Ishikawa (cell line): ENCODE measurements at regions not wholly inside any gene's neighbourhood (a gene's known extent, or its start where the extent isn't known, plus 50 kb on each side); places are given as distances from the start of the nearest gene placed in this dataset.

Experiments
- CEBPB ChIP-seq: IDR thresholded peaks from 2 replicates; pipeline ENCODE4 v1.6.1; 2012
- EGR1 ChIP-seq: IDR thresholded peaks from 2 replicates; pipeline ENCODE4 v1.6.1; 2012
- EP300 ChIP-seq: IDR thresholded peaks from 2 replicates; pipeline ENCODE4 v1.6.1; 2012; ENCODE audit warnings: borderline replicate concordance
- FOXM1 ChIP-seq: IDR thresholded peaks from 2 replicates; pipeline ENCODE4 v1.6.1; 2012; ENCODE audit warnings: low read depth, borderline replicate concordance
- MAX ChIP-seq: IDR thresholded peaks from 2 replicates; pipeline ENCODE4 v1.6.1; 2012
- NFIC ChIP-seq: IDR thresholded peaks from 2 replicates; pipeline ENCODE4 v1.6.1; 2012
- REST ChIP-seq: IDR thresholded peaks from 2 replicates; pipeline ENCODE4 v1.6.1; 2012; ENCODE audit warnings: low read depth, mild to moderate bottlenecking
- TAF1 ChIP-seq: IDR thresholded peaks from 2 replicates; pipeline ENCODE4 v1.6.1; 2012; ENCODE audit warnings: low read depth, mild to moderate bottlenecking
- YY1 ChIP-seq: IDR thresholded peaks from 2 replicates; pipeline ENCODE4 v1.6.1; 2012; ENCODE audit warnings: low read depth
- TF ChIP-seq, protein P1 (sequence below): IDR thresholded peaks from 2 replicates; pipeline ENCODE4 v1.6.1; 2012

DNA sequence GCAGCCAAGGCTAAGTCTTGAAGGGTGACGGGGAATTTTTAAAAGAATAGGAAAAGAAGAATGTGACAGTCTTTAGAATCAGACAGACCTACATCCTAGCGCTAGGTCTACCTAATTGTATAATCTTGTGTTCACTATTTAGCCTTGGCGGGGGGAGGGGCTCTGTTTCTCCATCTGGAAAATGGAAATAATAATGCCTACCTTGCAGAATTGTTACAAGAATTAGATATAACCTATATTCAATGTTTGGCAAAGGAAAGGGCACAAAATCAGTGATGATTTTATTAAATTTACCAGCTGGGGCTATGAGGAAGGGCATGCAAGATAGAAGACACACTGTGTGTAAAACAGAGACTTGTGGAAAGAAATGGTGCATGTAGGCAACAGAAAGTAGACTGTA lies 154.8 kb downstream of the ZBTB18 start:
- TF ChIP-seq MAX (no peak), CEBPB (no peak), TAF1 (no peak), NFIC (no peak), FOXM1 (no peak), REST (no peak), EP300 (no peak), YY1 (no peak), EGR1 (no peak)
- TF ChIP-seq, protein P1, sequence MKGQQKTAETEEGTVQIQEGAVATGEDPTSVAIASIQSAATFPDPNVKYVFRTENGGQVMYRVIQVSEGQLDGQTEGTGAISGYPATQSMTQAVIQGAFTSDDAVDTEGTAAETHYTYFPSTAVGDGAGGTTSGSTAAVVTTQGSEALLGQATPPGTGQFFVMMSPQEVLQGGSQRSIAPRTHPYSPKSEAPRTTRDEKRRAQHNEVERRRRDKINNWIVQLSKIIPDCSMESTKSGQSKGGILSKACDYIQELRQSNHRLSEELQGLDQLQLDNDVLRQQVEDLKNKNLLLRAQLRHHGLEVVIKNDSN = no peak
